ENCODE measurements at regions not wholly inside any gene's neighbourhood (a gene's known extent, or its start where the extent isn't known, plus 50 kb on each side); places are given as distances from the start of the nearest gene placed in this dataset.

GRCh38 chr18:25464227-25464626 is 112.3 kb upstream of the ZNF521 start:
- TF ChIP-seq CTCF (optimal IDR thresholded peaks at IDR 0.05 in 1 of 3, IDR thresholded peaks at IDR 0.05 in 1 of 3, conservative IDR thresholded peaks at IDR 0.05 in 1 of 3; ENCODE audit: extremely low read depth in 1 of 3, insufficient read depth in 2 of 3, low read length in 3 of 3) (no peak), EZH2 (IDR thresholded peaks at IDR 0.05; ENCODE audit: low read length) (no peak)

Measured in keratinocyte (primary cell).